DMS53 treated with DMSO at 0.1 percent for 48 hours (cell line): ENCODE measurements at regions not wholly inside any gene's neighbourhood (a gene's known extent, or its start where the extent isn't known, plus 50 kb on each side); places are given as distances from the start of the nearest gene placed in this dataset.

ENCODE experiments used
- DNase-seq: peaks from one replicate; lab custom pipeline; 2025; ENCODE audit not compliant: unreplicated experiment; lab: John Stamatoyannopoulos, UW

GRCh38 chr5:121704291-121704690 is 147.4 kb upstream of the FTMT start:
- DNase-seq: no peak

GRCh38 chr5:121706686-121707085 is 145.0 kb upstream of the FTMT start:
- no peak for DNase-seq

- no peak for DNase-seq
Measured at GRCh38 chr5:121707178-121707577, 144.5 kb upstream of the FTMT start.

- no peak for DNase-seq
Measured at GRCh38 chr5:121711416-121711815, 140.3 kb upstream of the FTMT start.

- no peak for DNase-seq
Measured at GRCh38 chr5:121719255-121719654, 132.4 kb upstream of the FTMT start.

GRCh38 chr5:121725450-121725849 is 126.2 kb upstream of the FTMT start:
- DNase-seq: no peak

GRCh38 chr5:121726991-121727390 is 124.7 kb upstream of the FTMT start:
- no peak for DNase-seq

- DNase-seq: no peak
Measured at GRCh38 chr5:121731377-121731776, 120.3 kb upstream of the FTMT start.

- DNase-seq: no peak
Measured at GRCh38 chr5:121735618-121736017, 116.1 kb upstream of the FTMT start.

- no peak for DNase-seq
Measured at GRCh38 chr5:121737120-121737519, 114.6 kb upstream of the FTMT start.

GRCh38 chr5:121741156-121741555 is 110.5 kb upstream of the FTMT start:
- no peak for DNase-seq

- DNase-seq: no peak
Measured at GRCh38 chr5:121744577-121744976, 107.1 kb upstream of the FTMT start.

- no peak for DNase-seq
Measured at GRCh38 chr5:121745407-121745806, 106.3 kb upstream of the FTMT start.

- no peak for DNase-seq
Measured at GRCh38 chr5:121746763-121747162, 104.9 kb upstream of the FTMT start.

GRCh38 chr5:121748686-121749085 is 103.0 kb upstream of the FTMT start:
- no peak for DNase-seq

GRCh38 chr5:121752149-121752548 is 99.5 kb upstream of the FTMT start:
- DNase-seq: no peak

GRCh38 chr5:121755266-121755665 is 96.4 kb upstream of the FTMT start:
- DNase-seq: no peak

- no peak for DNase-seq
Measured at GRCh38 chr5:121757753-121758152, 93.9 kb upstream of the FTMT start.

- no peak for DNase-seq
Measured at GRCh38 chr5:121758615-121759014, 93.1 kb upstream of the FTMT start.

GRCh38 chr5:121762426-121762825 is 89.3 kb upstream of the FTMT start:
- no peak for DNase-seq

- DNase-seq: no peak
Measured at GRCh38 chr5:121763665-121764064, 88.0 kb upstream of the FTMT start.

GRCh38 chr5:121780406-121780805 is 71.3 kb upstream of the FTMT start:
- DNase-seq: no peak

GRCh38 chr5:121783700-121784099 is 68.0 kb upstream of the FTMT start:
- DNase-seq: no peak

GRCh38 chr5:121793791-121794190 is 57.9 kb upstream of the FTMT start:
- no peak for DNase-seq
